DOHH2 (cell line): ENCODE measurements at regions not wholly inside any gene's neighbourhood (a gene's known extent, or its start where the extent isn't known, plus 50 kb on each side); places are given as distances from the start of the nearest gene placed in this dataset.

Source experiments
- CTCF ChIP-seq: fragments of 200-600 bp; sonication (generic); IDR thresholded peaks from one replicate; pipeline ENCODE4 v1.5.1; 2014; ENCODE audit warnings: antibody characterized with exemption, mild to moderate bottlenecking, low read depth, low read length; ENCODE audit not compliant: poor library complexity, severe bottlenecking
- EZH2phosphoT487 ChIP-seq: fragments of 200-600 bp; sonication (generic); IDR thresholded peaks from 2 replicates; pipeline ENCODE4 v1.6.1; 2017; ENCODE audit warnings: borderline replicate concordance, mild to moderate bottlenecking, antibody characterized with exemption, low read length, moderate library complexity, mixed read lengths

- TF ChIP-seq CTCF (no peak), EZH2phosphoT487 (no peak)
Measured at GRCh38 chr11:110376021-110376420, 53.7 kb upstream of the FDX1 start.
